Esophagus squamous epithelium (tissue), 5 donors: ENCODE measurements at regions not wholly inside any gene's neighbourhood (a gene's known extent, or its start where the extent isn't known, plus 50 kb on each side); places are given as distances from the start of the nearest gene placed in this dataset.

Experiments
- DNase-seq: peaks from one replicate; lab custom pipeline; 2025; lab: John Stamatoyannopoulos, UW
- H3K27ac ChIP-seq, 4 donors: fragments of 200-600 bp; sonication (generic); one replicate each; pipeline ENCODE4 v1.5.1; 2016 to 2019; ENCODE audit warnings: mild to moderate bottlenecking in 1 of 4
- H3K27me3 ChIP-seq, 4 donors: fragments of 200-600 bp; sonication (generic); 1 replicate in 3 of 4; 2 replicates in 1 of 4; pipeline versions ENCODE4 v1.5.1 to v1.6.0; 2017 to 2021; ENCODE audit warnings: antibody characterized with exemption in 1 of 4
- H3K36me3 ChIP-seq, 3 donors: fragments of 200-600 bp; sonication (generic); one replicate each; pipeline ENCODE4 v1.5.1; 2016 to 2019
- H3K4me1 ChIP-seq, 3 donors: fragments of 200-600 bp; sonication (generic); one replicate each; pipeline ENCODE4 v1.5.1; 2017 to 2019
- H3K4me3 ChIP-seq, 4 donors: fragments of 200-600 bp; sonication (generic); 1 replicate in 3 of 4; 2 replicates in 1 of 4; pipeline ENCODE4 v1.5.1; 2016 to 2019; ENCODE audit warnings: mild to moderate bottlenecking in 2 of 4, moderate library complexity in 1 of 4
- H3K9me3 ChIP-seq, 3 donors: fragments of 200-600 bp; sonication (generic); one replicate each; pipeline ENCODE4 v1.5.1; 2016 to 2019
- CTCF ChIP-seq, 6 experiments: fragments of 450-650 bp in 4 of 6; fragments of 200-600 bp in 2 of 6; sonication (generic) in 2 of 6; IDR thresholded peaks; one replicate each; pipeline ENCODE4 v1.5.1; 2016 to 2019; ENCODE audit warnings: antibody characterized with exemption in 6 of 6, mild to moderate bottlenecking in 4 of 6, moderate library complexity in 4 of 6
- POLR2A ChIP-seq, 4 donors: fragments of 450-650 bp; IDR thresholded peaks; one replicate each; pipeline ENCODE4 v1.6.1; 2017; ENCODE audit warnings: antibody characterized with exemption in 4 of 4, mild to moderate bottlenecking in 4 of 4, moderate library complexity in 3 of 4
- WGBS, 2 donors: methylation state at CpG; one replicate each; pipeline ENCODE4 v1.1.5; 2018; 5-methylcytosine and 5-hydroxymethylcytosine counted together
- intact Hi-C: fragments of 100-400 bp; cut with DNase I; formaldehyde crosslinking; loops from one replicate; pipeline ENCODE4 v1.15.0; 2022
- donor health status: DM: yes; HTN: yes; CAD: no.

- Histone ChIP-seq H3K4me3 (no peak overlapping the region), H3K36me3 (no peaks in the 10 kb centered on the region), H3K27ac (no peak overlapping the region), H3K4me1 (no peaks in the 10 kb centered on the region), H3K27me3 (no peaks in the 10 kb centered on the region), H3K9me3 (no peaks in the 10 kb centered on the region)
- TF ChIP-seq CTCF (IDR thresholded peaks at IDR 0.05), result no peak
- no peak for TF ChIP-seq POLR2A (IDR thresholded peaks at IDR 0.05)
- WGBS, 2 donors, result 40 to 55% methylated on average over 2 of the region's 2 CpGs
- intact Hi-C loops, result no loop called here
- DNase-seq, result no peak
These were observed 64.8 kb upstream of the CLSTN2 start for GRCh38 chr3:139870000-139870675.

- intact Hi-C loops, result no loop called here
- Histone ChIP-seq H3K9me3 (no peaks in the 10 kb centered on the region), H3K27ac (no peak overlapping the region), H3K4me1 (no peaks in the 10 kb centered on the region), H3K36me3 (no peaks in the 10 kb centered on the region), H3K4me3 (no peak overlapping the region), H3K27me3 (peaks cover 0 to 4% (median 0%) of the 10 kb centered on the region in 4 donors)
- WGBS, 2 donors, result 82 to 89% methylated on average over 2 of the region's 2 CpGs
- DNase-seq, result no peak
- no peak for TF ChIP-seq POLR2A (IDR thresholded peaks at IDR 0.05)
- no peak for TF ChIP-seq CTCF (IDR thresholded peaks at IDR 0.05)
These were observed 66.2 kb upstream of the CLSTN2 start for GRCh38 chr3:139868773-139869172.

- Histone ChIP-seq H3K9me3 (peaks cover 0 to 11% (median 0%) of the 10 kb centered on the region in 3 donors), H3K4me3 (no peak overlapping the region), H3K36me3 (no peaks in the 10 kb centered on the region), H3K27ac (no peak overlapping the region), H3K4me1 (no peaks in the 10 kb centered on the region), H3K27me3 (no peaks in the 10 kb centered on the region)
- DNase-seq, result no peak
- intact Hi-C loops, result no loop called here
- WGBS, 2 donors, result 32 to 43% methylated on average over 3 of the region's 3 CpGs
- no peak for TF ChIP-seq POLR2A (IDR thresholded peaks at IDR 0.05)
These were observed 86.3 kb upstream of the CLSTN2 start for GRCh38 chr3:139848660-139849059.

- H3K4me3 ChIP-seq, result no peak overlapping the region
These were observed 88.3 kb upstream of the CLSTN2 start for GRCh38 chr3:139846729-139847128.

GRCh38 chr3:139839659-139840058 is 95.3 kb upstream of the CLSTN2 start:
- DNase-seq, result no peak
- H3K4me3 ChIP-seq, result no peak overlapping the region
- intact Hi-C loops, result no loop called here
- H3K36me3 ChIP-seq, result no peaks in the 10 kb centered on the region
- no peaks in the 10 kb centered on the region for H3K9me3 ChIP-seq
- H3K27ac ChIP-seq, result no peak overlapping the region
- no peaks in the 10 kb centered on the region for H3K27me3 ChIP-seq
- H3K4me1 ChIP-seq, result no peaks in the 10 kb centered on the region
- no peak for TF ChIP-seq CTCF (IDR thresholded peaks at IDR 0.05)
- TF ChIP-seq POLR2A (IDR thresholded peaks at IDR 0.05), result no peak
- 35 to 52% methylated on average over 3 of the region's 3 CpGs for WGBS, 2 donors

More at GRCh38 chr3:139846729-139847128, 88.3 kb upstream of the CLSTN2 start:
- intact Hi-C loops, result no loop called here
- TF ChIP-seq POLR2A (IDR thresholded peaks at IDR 0.05), result no peak
- TF ChIP-seq CTCF (IDR thresholded peaks at IDR 0.05), result no peak
- Histone ChIP-seq H3K27me3 (no peaks in the 10 kb centered on the region), H3K9me3 (peaks cover 0 to 7% (median 0%) of the 10 kb centered on the region in 3 donors), H3K36me3 (no peaks in the 10 kb centered on the region), H3K4me1 (no peaks in the 10 kb centered on the region), H3K27ac (no peak overlapping the region)
- 13 to 14% methylated on average over 1 of the region's 1 CpG for WGBS, 2 donors
- no peak for DNase-seq
